CD4-positive, alpha-beta memory T cell (primary cell): ENCODE measurements at regions not wholly inside any gene's neighbourhood (a gene's known extent, or its start where the extent isn't known, plus 50 kb on each side); places are given as distances from the start of the nearest gene placed in this dataset.
"Not testable (repeated sequence)": the region's sequence is repeated elsewhere in the genome, so short reads cannot be mapped to it uniquely, and the experiment has no call there.

ENCODE experiments used
- CTCF ChIA-PET: fragments of 350-600 bp; sonication (Branson Sonifier 250); formaldehyde crosslinking; loops from one replicate; lab custom pipeline; 2021; ENCODE audit warnings: inconsistent platforms; ENCODE audit not compliant: partially characterized antibody; lab: Charles Lee
- POLR2A ChIA-PET: fragments of 350-600 bp; sonication (Branson Sonifier 250); formaldehyde crosslinking; loops from one replicate; lab custom pipeline; 2021; ENCODE audit not compliant: partially characterized antibody; lab: Charles Lee
- DNase-seq, 5 donors: peaks; one replicate each; pipeline versions ENCODE4 v3.0.0 to v3.0.0-alpha.2; 2020 to 2022; ENCODE audit warnings: mixed read lengths in 1 of 5
- H3K27ac ChIP-seq: one replicate; pipeline ENCODE4 v1.7.0; 2013; ENCODE audit warnings: low read depth, low read length
- H3K27me3 ChIP-seq: 2 replicates; pipeline ENCODE4 v1.7.0; 2013; ENCODE audit warnings: mild to moderate bottlenecking, low read length, moderate library complexity; ENCODE audit not compliant: insufficient read depth
- H3K36me3 ChIP-seq: 2 replicates; pipeline ENCODE4 v1.7.0; 2013; ENCODE audit warnings: mild to moderate bottlenecking, low read length, moderate library complexity; ENCODE audit not compliant: insufficient read depth
- H3K4me1 ChIP-seq: 2 replicates; pipeline ENCODE4 v1.7.0; 2013; ENCODE audit warnings: mild to moderate bottlenecking, low read length, moderate library complexity; ENCODE audit not compliant: insufficient read depth
- H3K4me3 ChIP-seq, 2 donors: one replicate each; pipeline ENCODE4 v1.7.0; 2013; ENCODE audit warnings: low read length in 2 of 2, mild to moderate bottlenecking in 1 of 2
- H3K9me3 ChIP-seq, 2 donors: one replicate each; pipeline ENCODE4 v1.7.0; 2013; ENCODE audit warnings: low read length in 2 of 2, control low read depth in 1 of 2; ENCODE audit not compliant: control insufficient read depth in 1 of 2
- H3K27ac Mint-ChIP-seq, 7 donors: one replicate each; pipeline ENCODE4 v1.8.0; 2020 to 2021; ENCODE audit warnings: mixed read lengths in 7 of 7, mild to moderate bottlenecking in 6 of 7, inconsistent platforms in 3 of 7, moderate library complexity in 3 of 7
- H3K27me3 Mint-ChIP-seq, 2 donors: one replicate each; pipeline ENCODE4 v1.8.0; 2020 to 2021; ENCODE audit warnings: mixed read lengths in 2 of 2
- H3K36me3 Mint-ChIP-seq, 2 donors: one replicate each; pipeline ENCODE4 v1.8.0; 2020 to 2021; ENCODE audit warnings: mixed read lengths in 2 of 2, inconsistent platforms in 1 of 2, mild to moderate bottlenecking in 1 of 2
- H3K4me1 Mint-ChIP-seq, 4 donors: one replicate each; pipeline ENCODE4 v1.8.0; 2020 to 2021; ENCODE audit warnings: mixed read lengths in 4 of 4, mild to moderate bottlenecking in 1 of 4
- H3K4me3 Mint-ChIP-seq, 8 donors: one replicate each; pipeline ENCODE4 v1.8.0; 2020 to 2021; ENCODE audit warnings: mixed read lengths in 8 of 8, mild to moderate bottlenecking in 7 of 8, moderate library complexity in 6 of 8, inconsistent platforms in 3 of 8
- H3K9me3 Mint-ChIP-seq, 8 donors: one replicate each; pipeline ENCODE4 v1.8.0; 2020 to 2021; ENCODE audit warnings: mixed read lengths in 8 of 8, mild to moderate bottlenecking in 5 of 8, inconsistent platforms in 3 of 8, moderate library complexity in 1 of 8
- intact Hi-C: fragments of 100-400 bp; cut with micrococcal nuclease; formaldehyde crosslinking; loops from one replicate; pipeline ENCODE4 v1.15.1; 2023

- H3K4me3 Mint-ChIP-seq, intact Hi-C loops, H3K27me3 Mint-ChIP-seq, H3K4me1 Mint-ChIP-seq, H3K4me3 ChIP-seq, H3K27ac Mint-ChIP-seq, POLR2A ChIA-PET, H3K36me3 ChIP-seq, H3K27me3 ChIP-seq, H3K27ac ChIP-seq, CTCF ChIA-PET, H3K9me3 Mint-ChIP-seq, DNase-seq, H3K4me1 ChIP-seq, H3K9me3 ChIP-seq, H3K36me3 Mint-ChIP-seq: not testable (repeated sequence)
Observed at GRCh38 chr2:132220589-132220988, 58.8 kb upstream of the ANKRD30BL start.

DNA sequence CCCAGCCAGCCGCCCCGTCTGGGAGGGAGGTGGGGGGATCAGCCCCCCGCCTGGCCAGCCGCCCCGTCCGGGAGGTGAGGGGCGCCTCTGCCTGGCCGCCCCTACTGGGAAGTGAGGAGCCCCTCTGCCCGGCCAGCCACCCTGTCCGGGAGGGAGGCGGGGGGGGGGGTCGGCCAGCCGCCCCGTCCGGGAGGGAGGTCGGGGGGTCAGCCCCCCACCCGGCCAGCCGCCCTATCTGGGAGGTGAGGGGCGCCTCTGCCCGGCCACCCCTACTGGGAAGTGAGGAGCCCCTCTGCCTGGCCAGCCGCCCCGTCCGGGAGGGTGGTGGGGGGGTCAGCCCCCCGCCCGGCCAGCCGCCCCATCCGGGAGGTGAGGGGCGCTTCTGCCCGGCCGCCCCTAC, 60.1 kb upstream of the ANKRD30BL start:
- H3K4me1 ChIP-seq, POLR2A ChIA-PET, H3K27me3 ChIP-seq, H3K4me1 Mint-ChIP-seq, H3K9me3 ChIP-seq, H3K36me3 Mint-ChIP-seq, CTCF ChIA-PET, H3K4me3 ChIP-seq, H3K36me3 ChIP-seq, intact Hi-C loops, H3K27me3 Mint-ChIP-seq, H3K27ac Mint-ChIP-seq, H3K9me3 Mint-ChIP-seq, H3K4me3 Mint-ChIP-seq, H3K27ac ChIP-seq, DNase-seq: not testable (repeated sequence)

GRCh38 chr2:132252191-132252893, 90.6 kb upstream of the ANKRD30BL start:
- Mint-ChIP-seq H3K4me3 (no peak overlapping the region), H3K4me1 (no peaks in the 10 kb centered on the region), H3K36me3 (no peaks in the 10 kb centered on the region), H3K27me3 (peaks cover 6% of the 10 kb centered on the region in 2 donors), H3K9me3 (peaks cover 0 to 36% (median 24%) of the 10 kb centered on the region in 8 donors), H3K27ac (no peak overlapping the region)
- Histone ChIP-seq H3K27ac (no peak overlapping the region), H3K36me3 (no peaks in the 10 kb centered on the region), H3K27me3 (no peaks in the 10 kb centered on the region), H3K4me1 (no peaks in the 10 kb centered on the region), H3K9me3 (no peaks in the 10 kb centered on the region), H3K4me3 (no peak overlapping the region)
- ChIA-PET CTCF (no interaction called here), POLR2A (no interaction called here)
- intact Hi-C loops, result no loop called here
- no peak for DNase-seq

- DNase-seq, result no peak
- Histone ChIP-seq H3K27me3 (no peaks in the 10 kb centered on the region), H3K4me3 (no peak overlapping the region), H3K4me1 (no peaks in the 10 kb centered on the region), H3K9me3 (no peaks in the 10 kb centered on the region), H3K36me3 (no peaks in the 10 kb centered on the region), H3K27ac (no peak overlapping the region)
- Mint-ChIP-seq H3K9me3 (peaks cover 0 to 36% (median 24%) of the 10 kb centered on the region in 8 donors), H3K36me3 (no peaks in the 10 kb centered on the region), H3K4me3 (no peak overlapping the region), H3K27me3 (peaks cover 6 to 9% of the 10 kb centered on the region in 2 donors), H3K4me1 (no peaks in the 10 kb centered on the region), H3K27ac (no peak overlapping the region)
- ChIA-PET CTCF (no interaction called here), POLR2A (no interaction called here)
- intact Hi-C loops, result no loop called here
Observed at GRCh38 chr2:132252894-132253264, 91.1 kb upstream of the ANKRD30BL start.

GRCh38 chr2:132253496-132254305, 91.9 kb upstream of the ANKRD30BL start:
- CTCF ChIA-PET, result no interaction called here
- no peak overlapping the region for H3K27ac Mint-ChIP-seq

DNA sequence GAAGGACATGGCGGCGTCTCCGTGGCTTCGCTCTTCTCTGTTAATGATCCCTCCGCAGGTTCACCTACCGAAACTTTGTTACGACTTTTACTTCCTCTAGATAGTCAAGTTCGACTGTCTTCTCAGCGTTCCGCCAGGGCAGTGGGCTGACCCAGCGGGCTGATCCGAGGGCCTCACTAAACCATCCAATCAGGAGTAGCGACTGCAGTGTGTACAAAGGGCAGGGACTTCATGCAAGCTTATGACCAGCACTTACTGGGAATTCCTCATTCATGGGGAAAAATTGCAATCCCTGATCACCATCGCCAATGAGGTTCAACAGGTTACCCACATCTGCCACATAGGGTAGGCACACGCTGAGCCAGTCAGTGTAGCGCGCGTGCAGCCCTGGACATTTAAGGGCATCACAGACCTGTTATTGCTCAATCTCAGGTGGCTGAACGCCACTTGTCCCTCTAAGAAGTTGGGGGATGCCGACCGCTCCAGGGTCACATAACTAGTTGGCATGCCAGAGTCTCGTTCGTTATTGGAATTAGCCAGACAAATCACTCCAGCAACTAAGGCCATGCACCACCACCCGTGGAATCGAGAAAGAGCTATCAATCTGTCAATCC, 92.7 kb upstream of the ANKRD30BL start:
- H3K4me1 Mint-ChIP-seq, H3K4me3 Mint-ChIP-seq, H3K4me1 ChIP-seq, H3K27ac Mint-ChIP-seq, DNase-seq, H3K27me3 ChIP-seq, POLR2A ChIA-PET, H3K36me3 Mint-ChIP-seq, H3K27ac ChIP-seq, intact Hi-C loops, H3K4me3 ChIP-seq, H3K9me3 ChIP-seq, CTCF ChIA-PET, H3K36me3 ChIP-seq: not testable (repeated sequence)
- H3K27me3 Mint-ChIP-seq, result peaks cover 10 to 12% of the 10 kb centered on the region in 2 donors
- H3K9me3 Mint-ChIP-seq, result peaks cover 0 to 40% (median 26%) of the 10 kb centered on the region in 8 donors

More at GRCh38 chr2:132253496-132254305, 91.9 kb upstream of the ANKRD30BL start:
- Mint-ChIP-seq H3K9me3 (peaks cover 0 to 36% (median 23%) of the 10 kb centered on the region in 8 donors), H3K27me3 (peaks cover 6 to 10% of the 10 kb centered on the region in 2 donors), H3K36me3 (no peaks in the 10 kb centered on the region), H3K4me1 (no peaks in the 10 kb centered on the region), H3K4me3 (no peak overlapping the region)
- Histone ChIP-seq H3K27me3 (no peaks in the 10 kb centered on the region), H3K27ac (no peak overlapping the region), H3K36me3 (no peaks in the 10 kb centered on the region), H3K4me1 (no peaks in the 10 kb centered on the region), H3K4me3 (no peak overlapping the region), H3K9me3 (no peaks in the 10 kb centered on the region)
- intact Hi-C loops, result no loop called here
- POLR2A ChIA-PET, result no interaction called here
- no peak for DNase-seq

- ChIA-PET CTCF (no interaction called here), POLR2A (no interaction called here)
- H3K4me1 ChIP-seq, result no peaks in the 10 kb centered on the region
- Mint-ChIP-seq H3K36me3 (no peaks in the 10 kb centered on the region), H3K9me3 (peaks cover 0 to 29% (median 19%) of the 10 kb centered on the region in 8 donors), H3K27ac (no peak overlapping the region), H3K4me1 (no peaks in the 10 kb centered on the region), H3K4me3 (no peak overlapping the region), H3K27me3 (peaks cover 10 to 12% of the 10 kb centered on the region in 2 donors)
- no peak for DNase-seq
- no peak overlapping the region for H3K27ac ChIP-seq
- H3K27me3 ChIP-seq, result no peaks in the 10 kb centered on the region
- H3K4me3 ChIP-seq, result no peak overlapping the region
- H3K9me3 ChIP-seq, result no peaks in the 10 kb centered on the region
- no peaks in the 10 kb centered on the region for H3K36me3 ChIP-seq
- intact Hi-C loops, result no loop called here
Observed at GRCh38 chr2:132255714-132256113, 94.0 kb upstream of the ANKRD30BL start.
